GM04503 (cell line): ENCODE measurements at regions not wholly inside any gene's neighbourhood (a gene's known extent, or its start where the extent isn't known, plus 50 kb on each side); places are given as distances from the start of the nearest gene placed in this dataset.

Experiments used
- DNase-seq: peaks from one replicate; pipeline ENCODE4 v3.0.0-alpha.2; 2012; ENCODE audit warnings: low read depth

- DNase-seq: no peak
These were observed 78.1 kb downstream of the ASB9 start for GRCh38 chrX:15191830-15192229.

- no peak for DNase-seq
These were observed 81.8 kb downstream of the ASB9 start for GRCh38 chrX:15188039-15188438.

- no peak for DNase-seq
These were observed 92.6 kb downstream of the ASB9 start for GRCh38 chrX:15177316-15177715.

GRCh38 chrX:15173411-15173810 is 96.5 kb downstream of the ASB9 start:
- no peak for DNase-seq

DNA sequence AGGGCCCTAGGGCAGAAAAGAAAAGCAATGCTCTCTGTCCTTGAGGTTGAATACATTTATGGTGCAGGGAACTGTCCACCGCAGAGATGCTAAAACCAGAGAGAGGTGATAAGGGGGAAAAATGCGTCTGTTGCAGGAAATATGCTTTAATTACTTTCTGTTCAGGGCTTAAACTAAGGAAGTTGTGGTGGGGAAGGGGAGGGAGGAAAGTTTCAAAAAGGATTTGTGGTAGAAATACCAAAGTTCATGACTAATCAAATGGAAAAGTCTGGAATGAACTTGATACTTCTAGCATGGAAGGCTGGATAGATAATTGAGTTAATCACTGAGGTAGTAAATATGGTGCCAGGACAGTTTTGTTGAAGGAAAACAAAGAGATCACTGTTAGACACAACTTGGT is 99.0 kb downstream of the ASB9 start:
- no peak for DNase-seq

- no peak for DNase-seq
These were observed 102.1 kb downstream of the ASB9 start for GRCh38 chrX:15167826-15168225.

DNA sequence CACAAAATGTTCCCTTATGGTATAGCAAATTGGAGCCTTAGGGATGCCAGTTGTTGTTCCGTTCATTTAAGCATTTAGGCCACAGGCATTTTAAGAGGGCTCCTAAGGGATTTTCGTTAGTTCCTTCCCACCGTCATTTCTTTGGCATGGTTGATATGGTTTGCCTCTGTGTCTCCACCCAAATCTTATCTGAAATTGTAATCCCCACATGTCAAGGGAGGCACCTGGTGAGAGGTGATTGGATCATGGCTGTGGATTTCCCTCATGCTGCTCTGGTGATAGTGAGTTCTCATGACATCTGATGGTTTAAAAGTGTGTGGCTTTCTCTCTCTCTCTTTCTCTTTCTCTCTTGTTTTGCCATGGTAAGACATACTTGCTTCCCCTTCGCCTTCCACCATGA is 104.1 kb downstream of the ASB9 start:
- DNase-seq: no peak

DNA sequence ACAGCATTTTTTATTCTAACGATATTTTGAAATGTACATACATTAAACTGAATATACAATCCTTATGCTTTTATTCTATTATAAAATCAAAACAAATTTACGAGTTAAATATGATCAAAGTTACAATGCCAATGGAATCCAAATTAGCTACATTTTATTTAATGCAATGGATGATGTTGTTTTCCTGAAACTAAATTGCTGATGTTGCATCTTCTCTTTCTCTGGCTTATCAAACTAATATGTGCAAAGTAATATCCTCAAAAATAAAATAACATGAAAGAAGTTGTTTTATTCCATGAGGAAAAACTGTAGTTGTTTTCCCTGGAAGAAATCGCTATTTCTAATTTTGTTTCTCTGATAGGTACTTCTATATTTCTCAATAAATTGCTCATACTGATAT is 106.8 kb downstream of the ASB9 start:
- DNase-seq: no peak

- DNase-seq: no peak
These were observed 109.3 kb downstream of the ASB9 start for GRCh38 chrX:15160558-15161095.

DNA sequence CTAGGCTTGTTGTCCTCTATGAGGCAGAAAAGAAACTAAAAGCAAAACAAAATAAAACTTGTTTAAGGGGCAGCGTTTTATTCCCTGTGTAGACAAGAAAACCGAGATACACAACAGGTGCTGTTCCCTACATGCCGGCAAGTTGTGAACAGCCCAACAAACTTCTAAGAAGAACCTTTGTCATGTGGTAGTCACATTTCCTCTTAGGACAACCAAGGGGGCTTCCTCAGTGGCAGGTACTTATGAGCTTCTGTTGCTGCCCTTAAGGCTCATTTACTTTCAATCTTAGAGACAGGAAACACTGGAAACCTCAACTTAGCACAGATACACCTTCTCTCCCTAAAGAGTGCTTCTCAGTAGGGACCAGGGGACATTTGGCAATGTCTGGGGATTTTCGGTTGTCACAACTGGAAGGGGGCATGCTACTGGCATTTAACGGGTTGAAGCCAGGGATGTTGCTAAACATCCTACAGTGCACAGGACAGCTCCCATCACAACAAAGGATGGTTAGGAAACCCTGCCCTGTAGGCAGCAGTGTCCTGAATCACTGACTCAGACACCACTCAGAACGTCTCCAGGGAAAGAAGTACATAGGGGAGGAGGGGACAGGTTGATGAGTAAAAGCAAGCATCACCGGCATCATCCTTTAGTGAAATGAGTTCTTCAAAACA is 111.0 kb downstream of the ASB9 start:
- DNase-seq: no peak

- no peak for DNase-seq
These were observed 111.5 kb downstream of the ASB9 start for GRCh38 chrX:15158350-15158735.

DNA sequence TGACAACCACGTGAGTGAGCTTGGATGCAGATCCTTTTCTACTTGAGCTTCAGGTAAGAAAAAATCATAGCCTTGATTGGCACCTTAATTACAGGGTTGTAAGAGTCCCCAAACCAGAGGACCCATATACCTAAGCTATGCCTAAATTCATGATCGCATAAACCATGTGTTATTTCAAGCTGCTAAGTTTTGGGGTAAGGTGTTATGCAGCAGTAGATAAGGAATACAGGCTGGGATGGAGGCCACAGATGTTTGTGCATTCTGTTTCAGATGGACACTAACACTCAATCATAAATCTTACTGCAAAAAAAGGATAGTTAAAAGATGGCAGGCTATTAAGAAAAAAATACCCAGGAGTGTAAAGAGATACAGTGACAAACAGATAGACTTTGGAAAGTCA is 112.3 kb downstream of the ASB9 start:
- DNase-seq: no peak

- no peak for DNase-seq
These were observed 118.4 kb downstream of the ASB9 start for GRCh38 chrX:15151267-15152186.

GRCh38 chrX:15150586-15150985 is 119.3 kb downstream of the ASB9 start:
- no peak for DNase-seq

DNA sequence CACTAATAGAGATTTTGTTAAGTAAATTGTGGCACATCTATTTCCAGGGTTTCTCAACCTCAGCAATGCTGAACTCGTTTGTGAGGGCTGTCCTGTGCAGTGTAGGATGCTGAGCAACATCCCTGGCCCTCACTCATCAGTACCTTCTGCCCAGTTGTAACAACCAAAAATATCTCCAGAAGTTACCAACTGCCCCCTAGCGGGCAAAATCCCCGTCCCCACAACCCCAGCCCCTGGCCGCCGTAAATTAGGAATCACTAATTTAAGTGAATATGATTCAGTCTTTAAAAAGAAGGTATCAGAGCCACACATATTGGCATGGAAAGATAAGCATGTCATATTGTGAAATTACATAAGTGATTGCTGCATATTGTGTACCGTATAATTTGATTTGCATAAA is 123.4 kb downstream of the ASB9 start:
- DNase-seq: no peak

DNA sequence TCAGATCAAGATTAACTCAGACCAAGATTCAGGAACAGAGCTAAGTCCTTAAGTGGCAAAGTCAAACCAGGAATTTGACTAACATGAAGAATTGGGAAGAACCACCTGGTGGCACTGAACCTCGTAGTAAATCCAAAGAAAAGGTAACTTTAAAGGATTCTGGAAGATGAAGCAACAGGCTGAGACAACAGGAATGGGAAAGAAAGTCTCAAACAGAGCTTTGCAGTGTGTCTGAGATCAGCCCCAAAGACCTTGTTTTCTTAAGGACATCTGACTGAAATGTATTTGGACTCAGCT is 126.1 kb downstream of the ASB9 start:
- no peak for DNase-seq

DNA sequence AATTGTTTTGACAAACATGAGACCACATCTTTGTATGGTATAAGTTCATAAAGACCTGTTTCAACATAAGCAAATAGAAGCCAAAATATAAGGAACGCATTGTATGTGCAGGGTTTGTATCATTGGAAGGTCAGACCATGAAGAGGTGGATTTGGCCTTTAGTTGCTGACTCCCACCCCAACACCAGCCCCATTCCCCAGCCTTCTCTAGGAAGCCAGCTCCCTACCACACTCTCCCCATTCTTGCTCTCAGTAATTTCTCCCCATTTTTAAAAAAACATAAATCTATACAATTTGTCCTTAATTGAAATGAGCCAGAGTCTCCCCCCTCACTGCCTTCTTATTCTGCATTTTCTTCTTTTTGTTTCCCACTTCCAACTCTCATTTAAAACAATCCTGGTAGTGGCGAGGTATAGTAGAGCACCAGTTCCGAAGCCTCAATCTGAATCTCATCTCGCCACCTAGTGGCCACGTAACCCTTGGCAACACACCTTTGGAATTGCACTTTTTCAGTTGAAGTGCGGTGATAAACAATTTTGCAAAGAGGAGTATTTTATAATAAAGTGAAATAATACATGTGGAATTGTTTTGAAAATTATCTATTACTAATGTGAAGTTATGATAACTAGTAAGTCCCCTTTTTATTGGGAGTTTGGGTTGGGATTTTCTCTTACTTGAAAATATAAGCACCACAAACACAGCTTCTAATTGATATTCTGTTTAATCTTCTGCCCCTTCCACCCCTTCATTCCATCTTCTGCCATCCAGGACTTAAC is 126.6 kb downstream of the ASB9 start:
- DNase-seq: no peak

GRCh38 chrX:15142084-15142715 is 127.7 kb downstream of the ASB9 start:
- DNase-seq: no peak

GRCh38 chrX:15136795-15137194 is 133.1 kb downstream of the ASB9 start:
- no peak for DNase-seq

GRCh38 chrX:15129412-15129811 is 140.5 kb downstream of the ASB9 start:
- DNase-seq: no peak

GRCh38 chrX:15128861-15129260 is 141.0 kb downstream of the ASB9 start:
- no peak for DNase-seq

- DNase-seq: no peak
These were observed 142.9 kb downstream of the ASB9 start for GRCh38 chrX:15127010-15127409.
